Thyroid gland (tissue), 4 donors: ENCODE measurements at regions not wholly inside any gene's neighbourhood (a gene's known extent, or its start where the extent isn't known, plus 50 kb on each side); places are given as distances from the start of the nearest gene placed in this dataset.

ENCODE experiments used
- CTCF ChIP-seq, 6 experiments: fragments of 200-600 bp in 3 of 6; fragments of 450-650 bp in 3 of 6; sonication (generic) in 3 of 6; IDR thresholded peaks; one replicate each; pipeline ENCODE4 v1.5.1; 2016 to 2019; ENCODE audit warnings: antibody characterized with exemption in 6 of 6, mild to moderate bottlenecking in 2 of 6, inconsistent platforms in 1 of 6, moderate library complexity in 1 of 6
- POLR2A ChIP-seq, 2 donors: fragments of 450-650 bp; IDR thresholded peaks; one replicate each; pipeline ENCODE4 v1.6.1; 2017; ENCODE audit warnings: antibody characterized with exemption in 2 of 2, mild to moderate bottlenecking in 2 of 2, moderate library complexity in 1 of 2

- no peak for TF ChIP-seq CTCF (IDR thresholded peaks at IDR 0.05)
- no peak for TF ChIP-seq POLR2A (IDR thresholded peaks at IDR 0.05)
Measured at GRCh38 chr5:74109344-74109743, 483.3 kb downstream of the ARHGEF28 start.
